GM12892 (cell line): ENCODE measurements at regions not wholly inside any gene's neighbourhood (a gene's known extent, or its start where the extent isn't known, plus 50 kb on each side); places are given as distances from the start of the nearest gene placed in this dataset.

Experiments used
- DNase-seq: peaks from one replicate; pipeline ENCODE4 v3.0.0; 2011; ENCODE audit not compliant: insufficient read length
- FAIRE-seq: peaks from 2 replicates; lab custom pipeline; 2011; peaks lifted over from hg19 to GRCh38; lab: Jason Lieb, UNC
- POLR2A ChIP-seq: IDR thresholded peaks from 2 replicates; pipeline ENCODE4 v1.6.1; 2011; ENCODE audit warnings: low read depth, low read length, control low read depth
- POLR2AphosphoS5 ChIP-seq: IDR thresholded peaks from 2 replicates; pipeline ENCODE4 v1.6.1; 2011; ENCODE audit warnings: low read depth, low read length, control low read depth
- TAF1 ChIP-seq: IDR thresholded peaks from 2 replicates; pipeline ENCODE4 v1.6.1; 2011; ENCODE audit warnings: low read depth, mild to moderate bottlenecking, control low read depth, low read length, borderline replicate concordance

DNA sequence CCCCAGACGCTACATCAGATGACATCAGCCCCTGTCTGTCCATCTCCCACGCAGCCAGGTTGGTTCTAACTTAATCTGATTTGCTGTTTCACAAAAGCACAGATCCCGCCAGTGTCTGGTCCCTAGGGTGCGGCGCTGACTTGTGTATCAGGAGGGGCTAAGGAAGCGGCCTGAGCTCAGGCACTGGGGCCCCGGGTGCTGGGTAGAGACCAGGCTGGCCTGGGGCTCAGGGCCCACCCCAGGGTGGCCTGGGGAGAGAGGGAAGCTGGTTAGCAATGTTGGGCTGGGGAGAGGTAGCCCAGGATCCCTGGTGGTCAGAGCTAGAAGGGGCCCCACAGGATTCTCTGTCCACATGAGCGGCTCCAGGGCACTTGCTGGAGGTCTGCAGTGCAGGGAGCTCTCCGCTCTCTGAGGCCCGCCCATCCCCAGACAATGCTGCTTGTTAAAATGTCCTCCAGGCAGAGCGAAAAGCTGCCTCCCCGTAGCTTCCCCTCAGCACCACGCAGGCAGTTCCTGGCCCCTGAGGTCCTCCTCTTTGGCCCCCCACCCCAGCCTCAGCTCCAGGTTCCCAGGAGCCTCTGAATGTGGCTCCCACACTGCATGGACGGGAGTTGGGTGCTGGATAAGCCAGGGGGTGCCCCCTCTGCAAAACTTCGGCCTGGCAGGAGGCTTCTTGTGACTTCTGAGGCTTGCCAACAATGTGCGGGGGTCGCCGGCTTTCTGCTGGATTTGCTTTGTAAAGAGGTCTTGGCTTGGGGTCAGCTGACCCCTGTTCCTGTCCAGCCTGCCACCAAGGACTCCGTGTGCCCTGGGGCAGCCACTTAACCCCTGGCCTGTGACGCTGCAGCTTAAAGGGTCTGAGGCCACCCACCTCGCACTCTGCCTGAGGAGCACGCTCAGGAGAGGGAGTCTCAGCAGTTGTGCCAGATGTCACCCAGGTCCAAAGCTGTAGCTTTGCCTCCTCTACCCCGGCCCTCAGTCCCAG is 112.9 kb downstream of the CPZ start:
- FAIRE-seq (no peak), DNase-seq (no peak)

DNA sequence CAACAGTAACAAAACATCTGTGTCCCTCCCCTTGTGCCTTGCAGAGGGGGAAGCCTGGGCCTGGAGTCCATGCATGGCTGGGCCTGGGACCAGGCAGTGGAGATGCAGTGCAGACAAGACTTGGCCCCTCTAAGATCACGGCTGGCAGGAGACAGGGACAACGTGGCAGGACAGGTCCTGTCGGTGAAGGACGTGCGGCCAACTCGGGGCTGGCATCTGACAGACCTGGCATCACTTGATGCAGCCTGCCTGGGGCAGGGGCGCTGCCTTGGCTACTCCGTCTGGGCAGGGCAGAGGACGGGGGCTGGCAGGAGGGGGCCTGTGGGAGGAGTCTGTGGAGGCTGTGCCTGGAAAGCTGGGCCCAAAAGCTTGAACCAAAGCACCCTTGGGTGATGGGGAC is 112.1 kb downstream of the CPZ start:
- no peak for TF ChIP-seq POLR2A
- TF ChIP-seq TAF1: no peak
- no peak for TF ChIP-seq POLR2AphosphoS5
- no peak for FAIRE-seq
- DNase-seq: no peak

More for the DNA sequence above, 112.9 kb downstream of the CPZ start:
- TF ChIP-seq POLR2A: no peak
- TF ChIP-seq TAF1: no peak
- TF ChIP-seq POLR2AphosphoS5: no peak

DNA sequence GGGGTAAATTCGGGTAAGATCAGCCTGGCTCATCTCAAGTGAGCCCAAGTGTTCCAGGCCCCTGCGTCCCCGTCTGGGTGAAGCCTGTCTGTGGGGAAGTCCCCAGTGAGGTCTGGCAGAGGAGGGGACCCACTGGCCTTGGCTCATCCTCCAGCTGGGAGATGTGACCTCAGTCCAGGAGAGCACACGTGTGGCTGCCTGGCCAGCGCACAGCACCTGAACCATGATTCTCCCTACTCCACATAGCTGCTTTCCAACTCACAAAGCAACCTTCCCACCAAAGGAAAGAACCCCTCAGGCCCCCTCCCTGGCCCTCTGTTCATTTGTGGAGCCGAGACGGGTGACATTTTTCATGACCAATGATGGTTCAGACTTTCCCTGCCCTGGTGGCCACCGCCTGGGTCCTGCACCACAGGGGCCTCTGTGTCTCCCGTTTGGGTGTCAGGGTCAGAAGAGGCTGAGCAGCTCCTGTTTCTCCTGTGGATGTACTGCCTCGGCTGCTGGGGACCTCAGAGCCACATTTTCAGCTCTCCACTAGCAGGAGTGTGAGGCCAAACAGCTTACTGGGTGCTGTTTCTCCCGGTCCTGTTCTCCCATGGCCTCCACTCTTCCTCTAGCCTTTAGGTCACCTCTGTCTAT is 111.4 kb downstream of the CPZ start:
- DNase-seq (no peak), FAIRE-seq (no peak)
- TF ChIP-seq TAF1 (no peak), POLR2AphosphoS5 (no peak), POLR2A (no peak)

DNA sequence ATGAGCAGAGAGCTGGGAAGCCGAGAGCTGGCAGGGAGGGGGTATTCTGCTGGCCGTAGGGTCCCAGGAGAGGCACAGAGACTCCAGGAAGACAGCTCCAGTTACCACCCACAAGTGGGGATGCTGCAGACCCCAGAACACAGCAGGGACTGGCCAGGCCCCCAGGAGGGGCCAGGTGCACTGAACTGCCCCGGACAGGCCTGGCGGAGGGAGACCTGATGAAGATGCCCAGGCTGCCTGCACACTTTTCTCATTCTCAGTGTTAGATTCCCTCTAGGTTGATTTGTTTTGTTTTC is 110.8 kb downstream of the CPZ start:
- TF ChIP-seq TAF1 (no peak), POLR2A (no peak), POLR2AphosphoS5 (no peak)
- FAIRE-seq (no peak), DNase-seq (no peak)

DNA sequence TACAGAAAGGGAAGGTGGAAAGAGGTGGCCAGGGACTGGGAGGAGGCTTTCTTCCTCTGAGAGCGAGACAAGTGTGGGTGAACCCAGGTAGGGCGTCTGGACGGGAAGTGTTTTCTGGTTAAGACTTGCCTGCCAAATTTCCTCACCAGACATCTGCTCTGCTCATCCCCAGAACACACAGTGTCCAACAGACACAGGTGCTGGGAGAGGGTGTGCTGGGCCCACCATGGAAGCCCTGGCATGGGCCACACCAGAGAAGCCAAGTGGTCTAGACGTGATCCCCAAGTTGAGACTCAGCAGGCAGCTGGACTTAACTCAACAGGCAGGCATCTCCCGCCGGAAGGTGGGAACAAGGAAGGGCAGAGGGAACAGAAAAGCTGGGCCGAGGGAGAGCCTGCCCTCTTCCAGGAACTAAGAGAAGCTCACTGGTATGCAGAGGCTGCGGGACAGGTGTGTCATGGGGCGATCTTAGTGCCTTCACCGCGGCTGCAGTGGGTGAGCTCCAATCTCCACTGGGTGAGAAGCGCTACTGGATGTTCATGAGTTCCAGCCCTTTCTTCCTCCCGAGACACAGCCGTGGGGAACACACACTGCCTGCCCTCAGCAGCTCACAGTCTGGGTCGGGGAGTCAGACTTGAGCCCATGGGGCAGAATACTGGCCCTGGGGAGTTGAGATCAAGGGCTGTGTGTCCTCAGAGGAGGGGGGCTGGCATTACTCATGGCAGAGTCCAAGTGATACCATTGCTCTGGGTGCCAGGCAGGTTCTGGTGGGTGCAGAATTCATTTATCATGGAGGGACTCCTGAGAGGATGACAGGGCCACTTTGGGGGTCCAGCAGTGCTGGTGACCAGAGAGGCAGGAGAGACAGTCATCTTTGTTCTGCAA is 110.2 kb downstream of the CPZ start:
- no peak for TF ChIP-seq TAF1
- TF ChIP-seq POLR2A: no peak
- TF ChIP-seq POLR2AphosphoS5: no peak
- FAIRE-seq: no peak

DNA sequence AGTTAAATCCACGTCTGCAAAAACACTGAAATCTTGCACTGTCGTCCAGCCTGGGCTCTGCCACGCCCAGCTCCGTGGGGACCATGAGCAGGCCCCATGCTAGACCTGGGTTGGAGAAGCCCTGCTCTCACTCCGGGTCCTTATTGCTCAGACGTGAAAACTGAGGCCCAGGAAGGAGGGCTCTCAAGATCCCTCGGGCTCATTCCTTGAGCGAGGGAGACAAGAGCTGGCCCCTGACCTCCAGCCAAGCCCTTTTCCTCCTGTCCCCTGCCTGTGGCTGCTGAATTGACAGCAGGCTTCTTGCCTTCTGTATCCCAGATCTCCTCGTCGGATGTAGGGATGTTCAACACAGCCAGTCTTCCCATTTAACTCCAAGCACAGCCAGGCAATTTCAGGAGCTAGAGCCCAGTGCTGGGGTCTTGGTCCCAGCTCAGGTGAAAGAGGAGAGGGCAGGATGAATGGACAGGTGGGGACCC is 109.5 kb downstream of the CPZ start:
- TF ChIP-seq TAF1 (no peak), POLR2A (no peak), POLR2AphosphoS5 (no peak)
- DNase-seq (no peak), FAIRE-seq (no peak)

More for the DNA sequence above, 110.2 kb downstream of the CPZ start:
- no peak for DNase-seq

DNA sequence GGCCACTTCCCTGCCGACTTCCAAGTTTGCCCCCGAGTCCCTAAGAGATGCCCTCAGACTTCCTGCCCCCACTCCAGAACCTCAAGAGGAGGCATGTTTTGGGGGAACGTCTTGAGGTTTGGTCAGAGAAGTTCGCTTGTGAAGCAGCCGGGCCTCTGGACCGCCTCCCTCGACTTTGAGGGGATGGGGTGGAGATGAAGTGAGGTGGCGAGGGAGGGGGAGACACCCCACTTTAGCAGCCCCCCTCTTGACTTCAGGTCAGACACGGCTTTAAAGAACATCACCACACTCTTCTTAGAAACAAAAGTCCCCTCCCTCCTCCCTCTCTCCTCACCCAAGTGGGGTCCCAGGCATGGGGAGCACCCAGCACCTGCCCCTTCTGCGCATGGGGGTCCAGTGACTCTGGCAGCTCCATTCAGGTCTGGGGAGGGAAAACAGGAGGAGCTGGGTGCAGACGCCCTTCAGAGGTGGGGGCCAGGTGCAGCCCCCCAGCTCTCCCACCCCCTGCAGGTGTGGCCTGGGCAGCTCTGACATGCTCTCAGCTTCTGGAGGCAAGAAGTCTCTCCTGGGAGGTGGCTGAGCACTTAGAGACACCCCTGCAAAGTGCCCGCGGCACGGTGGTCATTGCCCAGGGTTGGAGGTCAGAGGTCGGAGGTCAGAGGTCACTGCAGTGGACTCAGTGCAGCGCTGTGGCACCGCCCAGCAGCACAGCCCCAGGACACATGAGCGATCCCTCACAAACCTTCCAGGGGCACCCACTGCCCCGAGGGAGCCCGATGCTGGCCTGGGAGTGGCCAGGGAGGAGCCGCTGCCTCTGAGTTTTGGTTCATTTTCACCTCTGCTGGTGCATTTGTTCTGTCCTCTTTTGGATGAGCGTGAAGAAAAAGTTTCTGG is 108.8 kb downstream of the CPZ start:
- TF ChIP-seq TAF1 (no peak), POLR2A (no peak), POLR2AphosphoS5 (no peak)
- no peak for FAIRE-seq
- DNase-seq: no peak

DNA sequence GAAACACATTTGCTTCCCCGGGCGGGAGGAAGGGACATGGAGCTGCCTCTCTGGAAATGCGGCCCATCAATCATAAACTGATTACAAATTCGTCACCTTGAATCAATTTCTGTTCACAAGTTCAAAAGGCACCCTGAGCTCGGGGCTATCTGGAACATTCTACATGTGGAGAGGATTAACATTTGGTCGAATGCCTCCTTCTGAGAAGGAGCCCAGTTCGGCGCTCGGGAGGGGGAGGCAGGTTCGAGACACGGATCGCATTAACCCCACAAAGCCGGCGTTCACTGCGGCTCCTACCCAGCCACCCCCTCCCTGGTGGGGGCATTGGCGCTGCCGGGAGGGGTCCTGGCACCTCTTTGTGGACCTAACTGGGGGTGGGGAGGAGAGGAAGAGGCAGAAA is 108.0 kb downstream of the CPZ start:
- FAIRE-seq: no peak
- TF ChIP-seq TAF1 (no peak), POLR2A (no peak), POLR2AphosphoS5 (no peak)
- DNase-seq: no peak

DNA sequence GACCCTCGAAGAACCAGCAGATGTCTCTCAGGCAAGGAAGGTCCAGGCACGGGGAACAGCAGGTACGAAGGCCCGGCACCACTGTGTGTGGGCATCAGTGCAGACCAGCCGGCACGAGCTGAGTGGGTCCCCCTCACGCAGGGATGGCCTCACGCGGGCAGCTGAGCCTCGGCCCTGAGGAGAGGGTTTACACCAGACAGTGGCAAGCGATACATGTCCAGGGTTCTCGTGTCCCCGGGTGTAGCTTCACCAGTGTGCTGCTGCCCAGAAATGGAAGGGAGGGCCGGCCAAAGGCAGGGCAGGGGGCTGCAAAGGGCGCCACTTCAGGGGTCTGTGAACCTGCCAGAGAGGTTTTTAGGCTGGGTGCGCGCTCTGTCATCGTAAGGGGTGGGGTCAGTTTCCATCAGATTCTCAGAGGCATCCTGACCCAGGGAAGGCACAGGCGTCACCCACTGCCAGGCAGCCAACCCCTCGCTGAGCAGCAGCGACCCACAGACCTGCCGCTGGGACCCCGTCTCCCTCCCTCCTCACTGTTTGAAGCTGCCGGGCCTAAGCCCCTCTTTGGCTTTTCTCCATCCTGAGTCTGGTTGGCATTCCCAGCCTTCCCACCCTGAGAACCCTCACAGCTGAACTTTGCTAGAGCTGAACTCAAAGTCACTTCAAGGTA is 107.0 kb downstream of the CPZ start:
- TF ChIP-seq POLR2A: no peak
- no peak for TF ChIP-seq TAF1
- no peak for TF ChIP-seq POLR2AphosphoS5
- DNase-seq (no peak), FAIRE-seq (no peak)

DNA sequence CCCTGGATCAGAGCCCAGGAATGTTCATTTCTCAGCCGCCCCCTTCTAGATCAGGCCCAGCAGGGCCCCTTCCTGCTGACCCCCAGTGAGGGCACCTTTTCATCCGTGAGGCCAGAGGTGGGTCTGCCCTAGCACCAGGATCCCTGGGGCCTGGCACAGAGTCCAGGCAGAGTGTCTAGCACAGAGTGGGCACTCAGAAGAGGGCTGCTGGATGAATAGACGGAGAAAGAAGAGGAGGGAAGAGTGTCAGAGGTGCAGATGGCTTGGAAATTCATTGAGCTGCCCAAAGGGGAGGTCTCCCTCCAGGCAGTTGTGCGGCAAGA is 106.5 kb downstream of the CPZ start:
- no peak for TF ChIP-seq TAF1
- no peak for TF ChIP-seq POLR2A
- TF ChIP-seq POLR2AphosphoS5: no peak
- FAIRE-seq: no peak
- DNase-seq: no peak
